T-helper 1 cell treated with Interleukin-12 subunit alpha and Interleukin-12 subunit beta and Interleukin-4 antibody, amounts not matched to agents 30 μg/mL and 1 μg/mL, for 36 hours (primary cell): ENCODE measurements at regions not wholly inside any gene's neighbourhood (a gene's known extent, or its start where the extent isn't known, plus 50 kb on each side); places are given as distances from the start of the nearest gene placed in this dataset.
"Not testable (repeated sequence)": the region's sequence is repeated elsewhere in the genome, so short reads cannot be mapped to it uniquely, and the experiment has no call there.

ENCODE experiments used
- H3K27ac Mint-ChIP-seq: one replicate; pipeline ENCODE4 v1.8.0; 2021; ENCODE audit warnings: mild to moderate bottlenecking, mixed read lengths
- H3K27me3 Mint-ChIP-seq: one replicate; pipeline ENCODE4 v1.8.0; 2021; ENCODE audit warnings: low read depth, mixed read lengths
- H3K36me3 Mint-ChIP-seq: one replicate; pipeline ENCODE4 v1.8.0; 2021; ENCODE audit warnings: low read depth, mixed read lengths
- H3K4me1 Mint-ChIP-seq: one replicate; pipeline ENCODE4 v1.8.0; 2021; ENCODE audit warnings: low read depth, mixed read lengths
- H3K4me3 Mint-ChIP-seq: one replicate; pipeline ENCODE4 v1.8.0; 2021; ENCODE audit warnings: mild to moderate bottlenecking, moderate library complexity, mixed read lengths
- H3K9me3 Mint-ChIP-seq: one replicate; pipeline ENCODE4 v1.8.0; 2021; ENCODE audit warnings: mixed read lengths

DNA sequence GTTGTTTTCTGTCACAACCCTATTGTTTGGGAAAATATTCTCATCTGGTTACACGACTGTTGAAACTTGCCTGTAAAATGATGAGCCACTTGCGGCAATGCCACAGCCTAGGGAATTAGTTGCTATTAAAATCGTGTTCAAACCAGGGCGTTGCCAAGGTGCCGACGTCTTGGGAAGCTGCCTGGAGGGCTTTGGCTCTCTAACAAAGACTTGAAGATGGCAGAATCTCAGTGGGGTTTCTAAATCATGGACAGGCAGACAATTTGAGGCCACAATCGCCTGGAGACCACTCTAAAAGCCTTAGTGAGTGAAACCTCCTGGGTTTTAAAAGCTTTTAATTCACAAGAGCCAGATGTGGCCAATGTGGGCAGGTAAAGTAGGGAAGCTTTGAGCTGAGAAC lies 117.2 kb upstream of the BMAL1 start:
- Mint-ChIP-seq H3K36me3 (peaks cover 3% of the 10 kb centered on the region), H3K27ac (no peak overlapping the region), H3K4me1 (peaks cover 3% of the 10 kb centered on the region), H3K9me3 (peaks cover 16% of the 10 kb centered on the region), H3K27me3 (peaks cover 4% of the 10 kb centered on the region), H3K4me3 (no peak overlapping the region)

GRCh38 chr11:13160806-13161205 lies 116.8 kb upstream of the BMAL1 start:
- Mint-ChIP-seq H3K4me1 (peaks cover 3% of the 10 kb centered on the region), H3K4me3 (no peak overlapping the region)

GRCh38 chr11:13163158-13163557 lies 114.4 kb upstream of the BMAL1 start:
- Mint-ChIP-seq H3K4me3 (no peak overlapping the region), H3K4me1 (no peaks in the 10 kb centered on the region), H3K27me3 (peaks cover 11% of the 10 kb centered on the region), H3K36me3 (no peaks in the 10 kb centered on the region), H3K9me3 (peaks cover 2% of the 10 kb centered on the region), H3K27ac (no peak overlapping the region)

More at GRCh38 chr11:13160806-13161205, 116.8 kb upstream of the BMAL1 start:
- H3K9me3 Mint-ChIP-seq = peaks cover 12% of the 10 kb centered on the region
- no peak overlapping the region for H3K27ac Mint-ChIP-seq
- peaks cover 4% of the 10 kb centered on the region for H3K27me3 Mint-ChIP-seq
- H3K36me3 Mint-ChIP-seq = peaks cover 3% of the 10 kb centered on the region

- H3K36me3 Mint-ChIP-seq = no peaks in the 10 kb centered on the region
- H3K27me3 Mint-ChIP-seq = peaks cover 11% of the 10 kb centered on the region
- H3K4me3 Mint-ChIP-seq = no peak overlapping the region
- no peaks in the 10 kb centered on the region for H3K9me3 Mint-ChIP-seq
- H3K4me1 Mint-ChIP-seq = no peaks in the 10 kb centered on the region
- H3K27ac Mint-ChIP-seq = no peak overlapping the region
Measured at GRCh38 chr11:13166036-13166435, 111.6 kb upstream of the BMAL1 start.

DNA sequence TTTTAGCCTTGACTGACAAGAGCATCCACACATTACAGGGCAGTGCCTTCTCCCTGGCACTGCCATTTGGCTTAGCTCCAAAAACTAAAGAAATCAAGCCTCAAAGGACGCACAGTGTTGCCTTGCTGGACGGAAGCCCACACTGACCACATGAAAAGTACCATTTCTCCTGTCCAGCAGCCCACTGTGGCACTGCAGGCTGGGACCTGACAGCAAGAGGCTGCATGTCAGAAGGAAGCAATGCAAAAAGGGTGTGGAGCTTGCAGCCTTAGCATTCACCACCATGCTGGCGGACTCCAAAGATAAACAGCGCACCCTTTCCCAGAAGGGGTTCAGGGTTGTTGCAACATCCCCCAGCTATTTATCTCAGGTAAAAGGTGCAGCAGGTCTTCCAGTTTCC lies 109.3 kb upstream of the BMAL1 start:
- Mint-ChIP-seq H3K27me3 (peaks cover 10% of the 10 kb centered on the region), H3K4me3 (no peak overlapping the region), H3K36me3 (no peaks in the 10 kb centered on the region), H3K9me3 (no peaks in the 10 kb centered on the region), H3K27ac (no peak overlapping the region), H3K4me1 (no peaks in the 10 kb centered on the region)

DNA sequence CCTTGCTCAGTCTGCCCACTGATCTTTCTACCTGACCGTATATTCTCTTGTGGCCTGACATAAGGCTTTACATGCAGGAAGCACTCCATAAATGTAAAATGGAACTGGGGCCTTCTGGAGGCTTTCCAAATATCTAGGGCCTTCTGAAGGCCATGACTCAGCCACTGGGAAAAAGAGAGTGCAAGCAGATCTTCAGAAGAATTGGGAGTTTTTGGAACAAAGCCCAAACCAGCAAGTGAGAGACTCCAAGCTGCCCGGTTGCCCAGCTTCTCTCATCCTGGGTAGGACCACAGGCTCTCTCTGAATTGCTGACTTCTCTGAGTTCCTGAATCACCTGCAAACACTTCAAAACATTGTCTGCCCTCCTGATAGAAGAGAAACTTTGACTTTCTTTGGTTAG lies 107.9 kb upstream of the BMAL1 start:
- H3K4me3 Mint-ChIP-seq = no peak overlapping the region
- H3K9me3 Mint-ChIP-seq = no peaks in the 10 kb centered on the region
- no peaks in the 10 kb centered on the region for H3K4me1 Mint-ChIP-seq
- no peaks in the 10 kb centered on the region for H3K36me3 Mint-ChIP-seq
- H3K27me3 Mint-ChIP-seq = peaks cover 13% of the 10 kb centered on the region
- H3K27ac Mint-ChIP-seq = no peak overlapping the region

GRCh38 chr11:13174090-13174489 lies 103.5 kb upstream of the BMAL1 start:
- H3K4me1 Mint-ChIP-seq = no peaks in the 10 kb centered on the region
- H3K27me3 Mint-ChIP-seq = peaks cover 13% of the 10 kb centered on the region

DNA sequence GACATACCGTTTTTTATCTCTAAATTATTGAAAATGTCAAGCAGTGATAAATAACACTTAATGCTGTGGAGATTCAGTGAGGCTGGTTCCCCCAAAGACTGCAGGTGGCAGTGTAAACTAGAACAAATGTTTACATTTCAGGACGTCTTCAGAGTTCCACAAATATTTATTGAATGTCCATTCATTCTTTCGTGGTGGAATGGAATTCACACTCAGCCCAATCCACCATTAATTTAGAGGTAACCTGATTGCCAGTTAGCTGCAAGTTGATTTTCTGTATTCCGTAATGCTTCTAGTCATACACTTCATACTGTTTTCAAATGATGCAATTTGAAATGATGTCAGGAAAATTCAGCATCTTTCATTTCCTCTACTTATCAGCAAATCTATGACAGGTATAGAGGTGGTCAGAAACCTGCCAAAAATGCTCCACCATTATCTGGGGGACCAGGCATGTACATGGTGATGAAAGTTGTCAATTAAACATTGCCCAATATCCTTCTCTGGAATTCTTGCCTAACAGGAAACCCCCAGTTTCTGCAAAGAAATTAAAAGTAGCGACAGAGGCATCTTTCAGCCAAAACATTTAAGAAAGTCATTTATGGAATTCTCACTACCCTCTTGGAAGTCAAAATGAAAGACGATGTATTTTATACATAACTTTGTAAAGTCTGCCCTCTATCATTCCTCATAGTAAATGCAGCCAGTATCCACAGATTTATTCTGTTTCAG lies 94.3 kb upstream of the BMAL1 start:
- Mint-ChIP-seq H3K9me3 (peaks cover 6% of the 10 kb centered on the region), H3K4me1 (peaks cover 6% of the 10 kb centered on the region), H3K36me3 (no peaks in the 10 kb centered on the region), H3K27me3 (peaks cover 10% of the 10 kb centered on the region), H3K27ac (no peak overlapping the region), H3K4me3 (no peak overlapping the region)

More at GRCh38 chr11:13174090-13174489, 103.5 kb upstream of the BMAL1 start:
- Mint-ChIP-seq H3K4me3 (no peak overlapping the region), H3K36me3 (no peaks in the 10 kb centered on the region), H3K9me3 (no peaks in the 10 kb centered on the region), H3K27ac (no peak overlapping the region)

GRCh38 chr11:13183826-13184196 lies 93.8 kb upstream of the BMAL1 start:
- Mint-ChIP-seq H3K9me3 (peaks cover 11% of the 10 kb centered on the region), H3K36me3 (peaks cover 2% of the 10 kb centered on the region), H3K4me1 (peaks cover 6% of the 10 kb centered on the region), H3K4me3 (no peak overlapping the region), H3K27ac (no peak overlapping the region), H3K27me3 (peaks cover 15% of the 10 kb centered on the region)

GRCh38 chr11:13184295-13184794 lies 93.2 kb upstream of the BMAL1 start:
- Mint-ChIP-seq H3K4me3 (no peak overlapping the region), H3K27me3 (peaks cover 15% of the 10 kb centered on the region), H3K36me3 (peaks cover 2% of the 10 kb centered on the region), H3K27ac (no peak overlapping the region), H3K9me3 (peaks cover 11% of the 10 kb centered on the region), H3K4me1 (peaks cover 6% of the 10 kb centered on the region)

DNA sequence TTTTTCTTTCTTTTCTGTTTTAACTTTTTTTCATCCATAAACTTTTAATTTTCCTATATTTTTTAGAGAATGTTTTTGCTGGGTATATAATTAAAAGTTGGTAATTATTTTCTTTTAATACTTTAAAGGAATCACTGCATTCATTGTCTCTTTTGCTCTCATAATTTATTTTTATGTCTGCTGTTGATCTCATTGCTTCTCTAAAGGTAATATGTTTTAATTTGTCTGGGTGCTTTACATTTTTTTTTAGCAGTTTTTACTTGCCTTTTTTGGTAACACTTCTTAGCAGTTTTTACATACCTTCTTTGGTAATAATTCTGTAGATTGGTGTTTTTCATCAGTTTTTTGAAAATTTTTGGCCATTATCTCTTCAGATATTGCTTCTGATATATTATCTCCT lies 89.4 kb upstream of the BMAL1 start:
- Mint-ChIP-seq H3K27me3 (peaks cover 12% of the 10 kb centered on the region), H3K4me3 (no peak overlapping the region), H3K4me1 (peaks cover 4% of the 10 kb centered on the region), H3K9me3 (peaks cover 18% of the 10 kb centered on the region), H3K36me3 (peaks cover 3% of the 10 kb centered on the region), H3K27ac (no peak overlapping the region)

- Mint-ChIP-seq H3K9me3 (peaks cover 18% of the 10 kb centered on the region), H3K4me1 (no peaks in the 10 kb centered on the region), H3K4me3 (no peak overlapping the region), H3K36me3 (peaks cover 3% of the 10 kb centered on the region), H3K27me3 (peaks cover 21% of the 10 kb centered on the region), H3K27ac (no peak overlapping the region)
Measured at GRCh38 chr11:13189561-13190426, 87.8 kb upstream of the BMAL1 start.

DNA sequence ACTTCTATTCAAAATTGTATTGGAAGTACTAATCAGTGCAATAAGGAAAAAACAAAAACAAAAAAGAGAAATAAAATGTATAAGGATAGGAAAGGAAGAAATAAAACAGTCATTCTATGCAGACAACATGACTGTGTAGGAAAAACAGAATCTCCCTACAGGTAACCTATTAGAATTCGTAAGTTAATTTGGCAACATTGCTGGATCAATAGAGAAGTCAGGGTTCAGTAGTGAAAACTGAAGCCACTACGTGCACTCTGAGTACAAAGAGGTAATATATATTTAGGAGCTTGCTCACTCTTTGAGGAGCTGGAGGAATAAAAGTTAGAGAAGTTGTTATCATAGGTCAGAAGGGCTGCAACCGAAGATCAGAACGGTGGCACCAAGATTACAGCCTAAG lies 84.0 kb upstream of the BMAL1 start:
- Mint-ChIP-seq H3K4me3 (no peak overlapping the region), H3K9me3 (peaks cover 36% of the 10 kb centered on the region), H3K4me1 (no peaks in the 10 kb centered on the region), H3K27ac (no peak overlapping the region), H3K27me3 (peaks cover 22% of the 10 kb centered on the region), H3K36me3 (peaks cover 4% of the 10 kb centered on the region)

GRCh38 chr11:13197374-13197773 lies 80.2 kb upstream of the BMAL1 start:
- peaks cover 21% of the 10 kb centered on the region for H3K27me3 Mint-ChIP-seq
- H3K4me3 Mint-ChIP-seq, H3K4me1 Mint-ChIP-seq, H3K36me3 Mint-ChIP-seq, H3K27ac Mint-ChIP-seq: not testable (repeated sequence)
- peaks cover 41% of the 10 kb centered on the region for H3K9me3 Mint-ChIP-seq

- H3K27ac Mint-ChIP-seq = no peak overlapping the region
- no peaks in the 10 kb centered on the region for H3K9me3 Mint-ChIP-seq
- H3K4me1 Mint-ChIP-seq = peaks cover 32% of the 10 kb centered on the region
- no peaks in the 10 kb centered on the region for H3K27me3 Mint-ChIP-seq
- H3K4me3 Mint-ChIP-seq = no peak overlapping the region
- H3K36me3 Mint-ChIP-seq = no peaks in the 10 kb centered on the region
Measured at GRCh38 chr11:13205486-13205885, 72.1 kb upstream of the BMAL1 start.
